Tibial nerve (tissue), 4 donors: ENCODE measurements at regions not wholly inside any gene's neighbourhood (a gene's known extent, or its start where the extent isn't known, plus 50 kb on each side); places are given as distances from the start of the nearest gene placed in this dataset.

Experiments used
- CTCF ChIP-seq, 5 experiments: fragments of 200-600 bp in 3 of 5; fragments of 450-650 bp in 2 of 5; sonication (generic) in 3 of 5; IDR thresholded peaks; one replicate each; pipeline ENCODE4 v1.5.1; 2016 to 2019; ENCODE audit warnings: antibody characterized with exemption in 5 of 5, mild to moderate bottlenecking in 3 of 5, moderate library complexity in 2 of 5
- EP300 ChIP-seq, 2 donors: sonication (generic); formaldehyde crosslinking; IDR thresholded peaks; one replicate each; pipeline ENCODE4 v1.6.1; 2017; ENCODE audit warnings: antibody characterized with exemption in 2 of 2, mild to moderate bottlenecking in 1 of 2
- POLR2A ChIP-seq, 2 donors: fragments of 450-650 bp; IDR thresholded peaks; one replicate each; pipeline ENCODE4 v1.6.1; 2017; ENCODE audit warnings: antibody characterized with exemption in 2 of 2, mild to moderate bottlenecking in 2 of 2, moderate library complexity in 2 of 2

DNA sequence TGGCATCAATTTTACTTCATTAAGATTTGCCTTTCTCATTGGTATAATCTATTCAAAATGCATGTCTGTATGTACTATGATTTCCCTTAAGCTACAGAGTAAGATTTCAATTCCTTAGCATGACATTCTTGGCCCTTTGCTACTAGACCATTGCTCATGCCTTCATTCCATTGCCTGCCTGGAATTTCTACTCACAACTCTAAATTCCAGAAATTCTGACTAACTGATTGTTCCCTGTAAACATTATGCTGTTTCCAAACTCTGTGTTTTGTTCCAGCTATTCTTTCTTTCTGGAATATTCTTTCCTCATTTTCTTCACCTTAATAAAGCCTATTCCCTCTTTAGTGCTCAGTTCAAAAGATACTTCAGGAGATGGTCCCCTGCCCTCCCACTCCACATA lies 568.8 kb upstream of the SEMA6A start:
- TF ChIP-seq CTCF (IDR thresholded peaks at IDR 0.05): no peak
- no peak for TF ChIP-seq EP300 (IDR thresholded peaks at IDR 0.05)
- TF ChIP-seq POLR2A (IDR thresholded peaks at IDR 0.05): no peak
